Stimulated activated CD4-positive, alpha-beta T cell treated with anti-CD3 and anti-CD28 coated beads, Interleukin-2, amount 100 ng/mL, for 48 hours (primary cell): ENCODE measurements at regions not wholly inside any gene's neighbourhood (a gene's known extent, or its start where the extent isn't known, plus 50 kb on each side); places are given as distances from the start of the nearest gene placed in this dataset.
"Not testable (repeated sequence)": the region's sequence is repeated elsewhere in the genome, so short reads cannot be mapped to it uniquely, and the experiment has no call there.

Source experiments
- DNase-seq, 2 donors: peaks; one replicate each; pipeline ENCODE4 v3.0.0-alpha.2; 2020

- no peak for DNase-seq
Observed at GRCh38 chr12:83793616-83794015, 1106.9 kb downstream of the TMTC2 start.

DNA sequence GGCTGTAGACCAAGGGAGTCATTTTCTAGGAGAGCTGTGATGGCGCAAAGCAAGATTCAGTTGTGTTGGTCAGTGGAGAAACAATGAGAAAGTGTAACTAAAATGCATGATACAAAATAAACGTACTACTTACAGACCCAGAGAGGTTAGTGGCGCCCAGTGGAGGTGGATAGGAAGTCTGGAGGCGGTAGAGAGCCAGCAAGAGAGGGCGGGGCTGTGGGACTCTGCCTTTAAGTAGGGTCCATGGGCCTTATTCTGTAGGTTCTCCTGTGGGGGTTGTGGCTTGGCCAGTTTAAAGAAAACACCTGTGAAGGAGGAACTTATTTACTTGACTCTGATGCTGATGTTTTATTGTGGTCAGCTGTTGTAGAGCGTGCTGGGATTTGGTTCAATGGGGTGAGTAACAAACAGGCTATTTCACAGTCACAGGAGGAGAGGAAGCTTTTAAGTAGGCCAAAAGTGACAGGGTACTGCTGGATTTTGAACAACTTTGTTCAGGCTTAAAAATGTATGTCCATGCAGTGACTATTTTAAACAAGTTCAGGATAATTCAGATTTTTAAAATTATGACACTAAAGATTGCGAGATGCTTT is 1097.7 kb downstream of the TMTC2 start:
- DNase-seq = no peak

DNA sequence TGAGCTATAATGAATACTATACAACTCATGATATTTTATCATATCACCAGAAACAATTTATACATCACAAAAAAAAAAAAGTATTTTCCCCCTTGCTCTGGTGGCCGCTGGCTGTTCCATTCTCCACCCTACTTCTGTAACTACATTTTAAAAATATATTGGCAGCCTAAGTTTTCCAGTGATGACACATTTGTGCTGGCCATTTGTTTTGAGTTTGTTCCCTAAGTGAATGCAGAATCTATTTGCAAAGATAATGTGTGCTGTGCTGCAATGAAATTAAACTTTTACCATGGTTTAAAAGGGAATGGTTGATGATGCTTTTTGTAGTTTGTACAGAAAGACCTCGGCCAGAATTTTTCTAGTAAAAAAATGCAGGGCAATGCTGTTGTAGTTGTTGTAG is 1092.8 kb downstream of the TMTC2 start:
- no peak for DNase-seq

DNA sequence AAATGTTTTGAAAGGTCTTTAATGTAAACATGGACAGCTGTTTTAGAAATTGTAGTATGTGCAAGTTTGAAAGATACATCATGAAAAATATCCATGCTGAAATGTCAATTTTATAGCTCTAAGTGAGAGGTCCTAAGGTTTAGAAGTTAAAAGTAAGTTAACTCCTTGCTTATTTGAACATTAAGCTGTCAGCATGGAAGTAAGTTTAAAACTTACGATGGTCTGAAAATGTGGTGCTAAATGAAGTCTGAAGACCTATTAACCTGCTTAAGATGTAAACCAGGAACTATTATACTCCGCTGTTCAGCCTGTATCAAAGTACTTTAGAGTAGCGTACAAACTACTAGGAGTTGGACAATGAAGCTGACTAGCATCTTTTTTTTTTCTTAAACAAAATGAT is 1082.4 kb downstream of the TMTC2 start:
- DNase-seq = no peak

- DNase-seq = no peak
Observed at GRCh38 chr12:83767723-83768122, 1081.0 kb downstream of the TMTC2 start.

DNA sequence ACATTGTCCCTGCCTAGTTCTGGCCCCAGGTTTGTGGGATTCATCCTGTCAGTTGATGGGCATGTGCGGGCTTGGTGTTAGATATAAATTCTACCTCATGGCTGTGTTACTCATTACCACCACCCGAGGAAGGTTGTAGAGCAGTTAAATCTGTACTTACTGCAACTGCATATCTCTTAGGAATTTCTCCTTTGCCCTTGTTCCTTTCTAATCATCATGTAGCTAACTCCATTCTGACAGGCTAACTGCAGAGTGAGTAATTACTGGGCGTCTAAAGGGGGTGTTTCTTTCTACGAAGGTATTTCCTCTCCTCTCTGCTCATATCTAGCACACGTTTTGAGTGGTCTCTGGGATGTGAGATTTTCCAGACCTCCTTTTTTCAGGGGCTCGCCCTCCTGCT is 1076.7 kb downstream of the TMTC2 start:
- DNase-seq = no peak

- DNase-seq = no peak
Observed at GRCh38 chr12:83759906-83760305, 1073.2 kb downstream of the TMTC2 start.

DNA sequence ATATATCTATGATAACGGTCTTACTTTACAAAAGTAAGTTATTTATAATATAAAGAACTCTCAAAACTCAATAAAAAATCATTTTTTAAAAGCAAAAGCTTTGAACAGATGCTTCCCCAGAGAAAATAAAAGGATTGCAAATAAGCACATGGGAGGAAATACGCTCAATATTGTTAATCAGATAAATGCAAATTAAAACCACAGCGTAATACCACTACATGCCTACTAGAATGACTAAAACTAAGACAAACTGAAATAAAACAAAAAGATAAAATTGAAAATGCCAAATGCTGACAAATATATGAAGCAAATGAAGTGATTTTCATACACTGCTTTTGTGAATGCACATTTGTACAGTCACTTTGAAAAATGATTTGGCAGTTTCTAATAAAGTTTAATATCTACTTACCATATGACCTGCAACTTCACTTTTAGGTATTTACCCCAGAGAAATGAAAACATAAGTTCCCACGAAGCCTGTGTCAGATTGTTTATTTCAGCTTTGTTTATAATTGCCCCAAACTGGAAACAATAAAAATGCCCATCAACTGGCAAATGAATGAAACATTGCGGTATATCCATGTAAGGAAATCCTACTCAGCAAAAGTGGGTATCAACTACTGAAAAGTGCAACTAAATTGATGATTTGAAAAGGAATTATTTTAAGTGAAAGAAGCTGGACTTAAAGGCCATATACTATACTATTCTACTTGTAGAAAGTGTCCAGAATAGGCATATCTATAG is 1072.4 kb downstream of the TMTC2 start:
- no peak for DNase-seq

GRCh38 chr12:83753904-83754303 is 1067.2 kb downstream of the TMTC2 start:
- DNase-seq = no peak

GRCh38 chr12:83753205-83753604 is 1066.5 kb downstream of the TMTC2 start:
- no peak for DNase-seq

DNA sequence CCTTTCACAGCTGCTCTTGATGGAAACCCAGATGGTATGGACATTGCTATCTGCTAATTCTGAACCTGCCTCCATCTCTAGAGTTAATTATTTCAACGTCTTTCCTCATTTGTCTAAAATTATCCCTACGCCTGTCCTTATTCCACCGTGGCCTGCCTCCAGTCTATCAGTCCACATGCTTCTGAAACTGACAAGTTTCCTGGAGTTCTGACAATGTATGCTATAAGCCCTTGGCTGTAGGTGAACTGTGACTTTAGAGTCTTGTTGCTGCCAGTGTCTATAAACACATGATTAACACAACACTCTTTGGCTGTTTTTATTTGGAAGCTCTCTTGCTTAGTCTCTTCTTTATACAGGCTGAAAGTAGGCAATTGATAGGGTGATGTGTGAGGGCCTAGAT is 1052.9 kb downstream of the TMTC2 start:
- no peak for DNase-seq

- DNase-seq = no peak
Observed at GRCh38 chr12:83710851-83711250, 1024.1 kb downstream of the TMTC2 start.

DNA sequence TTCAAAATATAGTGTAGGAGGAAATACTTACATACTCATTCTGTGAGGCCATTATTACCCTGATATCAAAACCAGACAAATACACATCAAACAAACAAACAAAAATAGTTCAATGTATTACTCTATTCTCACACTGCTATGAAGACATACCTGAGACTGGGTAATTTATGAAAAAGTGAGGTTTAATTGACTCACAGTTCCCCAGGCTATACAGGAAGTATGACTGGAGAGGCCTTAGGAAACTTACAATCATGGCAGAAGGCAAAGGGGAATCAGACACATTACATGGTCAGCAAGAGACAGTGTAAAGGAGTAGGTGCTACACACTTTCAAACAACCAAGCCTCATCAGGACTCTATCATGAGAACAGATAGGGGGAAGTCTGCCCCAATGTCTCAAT is 1023.2 kb downstream of the TMTC2 start:
- DNase-seq = no peak

- DNase-seq = no peak
Observed at GRCh38 chr12:83700838-83701237, 1014.1 kb downstream of the TMTC2 start.

- not testable (repeated sequence) for DNase-seq
Observed at GRCh38 chr12:83696311-83696710, 1009.6 kb downstream of the TMTC2 start.

DNA sequence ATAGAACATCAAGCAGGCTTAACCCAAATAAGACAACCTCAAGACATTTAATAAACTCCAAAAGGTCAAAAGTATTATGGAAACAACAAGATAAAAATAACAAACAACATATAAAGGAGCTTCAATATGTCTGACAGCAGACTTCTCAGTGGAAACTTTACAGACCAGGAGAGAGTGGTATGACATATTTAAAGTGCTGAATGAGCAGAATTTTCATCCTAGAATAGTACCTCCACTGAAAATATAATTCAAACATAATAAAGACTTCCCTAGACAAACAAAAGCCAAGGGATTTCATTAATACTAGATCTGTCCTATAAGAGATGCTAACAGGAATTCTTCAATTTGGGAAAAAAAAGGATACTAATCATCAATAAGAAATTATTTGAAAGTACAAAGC is 1005.0 kb downstream of the TMTC2 start:
- DNase-seq = no peak

DNA sequence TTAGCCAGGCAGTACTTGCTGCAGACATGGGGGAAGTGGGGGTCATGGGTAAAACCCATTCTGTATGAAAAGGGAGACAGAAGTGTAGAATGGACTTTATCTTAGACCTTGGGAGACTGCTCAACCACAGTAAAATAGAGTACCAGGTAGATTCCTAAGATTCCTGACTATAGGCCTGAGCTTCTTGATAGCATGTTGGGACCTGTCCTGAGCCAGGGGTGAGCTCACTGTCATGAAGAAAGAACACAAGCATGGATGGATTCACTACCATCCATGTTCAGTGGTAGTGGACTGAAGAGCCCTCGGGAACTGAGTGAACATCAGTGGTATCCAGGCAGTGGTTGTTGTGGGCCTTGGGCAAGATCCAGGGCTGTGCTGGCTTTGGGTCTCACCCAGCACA is 1003.8 kb downstream of the TMTC2 start:
- no peak for DNase-seq

- no peak for DNase-seq
Observed at GRCh38 chr12:83689333-83689732, 1002.6 kb downstream of the TMTC2 start.

- DNase-seq = no peak
Observed at GRCh38 chr12:83676781-83677295, 990.1 kb downstream of the TMTC2 start.

- DNase-seq = no peak
Observed at GRCh38 chr12:83666690-83667089, 980.0 kb downstream of the TMTC2 start.

DNA sequence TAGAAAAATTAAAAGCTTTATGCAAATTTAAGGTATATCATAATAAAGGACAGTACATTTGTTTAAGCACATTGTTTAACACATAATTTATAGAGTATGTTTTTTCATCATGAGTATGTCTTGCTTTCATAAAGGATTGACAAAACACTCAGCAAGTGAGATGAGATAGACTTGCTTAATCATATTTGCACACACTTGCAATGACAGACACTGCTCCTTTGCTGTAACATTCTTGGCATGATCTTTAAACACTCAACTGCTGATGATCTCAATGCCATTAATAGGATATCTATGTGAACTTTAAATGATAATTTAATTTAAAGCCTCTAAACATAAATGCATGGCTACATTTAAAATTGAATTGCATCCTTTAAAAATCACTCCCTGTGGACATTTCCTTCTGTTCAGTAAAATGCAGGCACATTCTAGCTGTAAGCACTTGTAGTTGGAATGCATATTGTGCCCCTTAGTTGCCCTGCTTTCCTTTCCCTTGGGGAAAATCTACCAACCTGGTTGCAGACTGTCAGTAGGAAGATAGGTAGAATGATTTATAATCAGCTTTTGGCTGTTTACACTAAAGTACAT is 979.0 kb downstream of the TMTC2 start:
- DNase-seq = no peak

DNA sequence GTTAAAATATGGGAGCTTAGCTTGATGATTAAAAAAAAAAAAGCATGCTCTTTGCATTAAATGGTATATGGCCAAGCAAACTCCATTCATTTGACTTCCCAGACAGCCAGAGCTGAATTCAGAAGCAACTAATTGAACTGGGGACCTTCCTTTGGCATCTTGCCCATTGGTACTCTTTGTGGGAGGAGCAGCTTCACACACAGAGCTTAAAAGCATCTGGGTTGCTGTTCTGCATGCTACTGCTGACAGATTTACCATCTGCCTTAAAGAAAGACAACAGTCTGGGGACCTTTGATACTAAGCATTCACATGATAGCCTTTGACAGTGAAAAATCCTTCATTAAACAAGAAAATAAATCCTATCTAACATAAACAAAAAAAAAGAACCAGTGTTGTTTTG is 977.9 kb downstream of the TMTC2 start:
- no peak for DNase-seq

DNA sequence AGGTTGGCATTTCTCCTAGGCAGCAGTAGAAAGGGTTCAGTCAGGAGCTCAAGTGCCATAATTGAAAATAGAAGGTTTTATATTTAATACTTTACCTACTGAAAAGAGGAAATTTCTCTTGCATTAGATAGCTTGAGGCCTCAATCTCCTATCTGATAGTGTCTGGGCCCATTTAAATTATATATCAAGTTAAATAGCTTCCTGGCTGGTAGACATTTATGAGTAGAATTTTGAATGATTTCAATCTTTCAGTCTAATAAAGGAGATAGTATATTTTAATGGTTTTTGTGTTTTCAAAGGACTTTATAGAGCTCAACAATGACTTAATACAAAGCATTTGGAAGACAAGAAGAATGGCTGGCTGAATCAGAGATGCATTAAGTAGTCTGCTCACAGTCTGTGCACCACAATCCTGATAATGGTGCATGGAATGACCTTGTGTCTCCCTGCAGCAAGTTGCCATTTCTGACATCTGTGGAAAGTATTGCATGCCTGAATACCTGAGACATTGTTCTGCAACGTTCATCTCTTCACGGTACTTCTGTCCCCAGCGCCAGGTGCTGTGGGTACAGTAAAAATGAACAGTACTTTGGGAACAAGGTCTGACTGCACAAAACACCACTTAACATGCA is 974.1 kb downstream of the TMTC2 start:
- no peak for DNase-seq

GRCh38 chr12:83659321-83659720 is 972.6 kb downstream of the TMTC2 start:
- no peak for DNase-seq
